SH-SY5Y (cell line): ENCODE measurements at regions not wholly inside any gene's neighbourhood (a gene's known extent, or its start where the extent isn't known, plus 50 kb on each side); places are given as distances from the start of the nearest gene placed in this dataset.

Experiments used
- GATA2 ChIP-seq: IDR thresholded peaks from 2 replicates; pipeline ENCODE4 v1.6.1; 2011; ENCODE audit warnings: mild to moderate bottlenecking, low read depth, low read length
- GATA3 ChIP-seq: IDR thresholded peaks from 2 replicates; pipeline ENCODE4 v1.6.1; 2011; ENCODE audit warnings: low read depth, mild to moderate bottlenecking, low read length, moderate library complexity

DNA sequence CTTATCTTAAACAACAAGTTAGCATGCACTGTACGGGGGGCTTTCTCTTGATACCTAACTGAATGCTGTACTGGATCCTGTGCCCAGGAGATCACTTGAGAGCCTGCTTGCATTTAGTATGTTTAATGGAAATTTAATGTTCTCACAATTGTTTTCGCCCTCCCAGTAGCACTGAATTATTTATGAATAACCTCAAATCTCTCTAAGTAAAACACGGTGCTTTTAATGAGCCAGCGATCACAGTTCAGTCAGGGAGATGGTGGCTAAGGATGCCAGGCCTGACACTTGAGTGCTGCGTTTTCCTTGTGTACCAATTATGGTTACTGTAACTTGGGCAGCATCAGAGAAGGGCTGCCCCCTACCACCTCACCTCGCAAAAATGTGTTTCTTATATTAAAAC, 115.5 kb upstream of the ADARB2 start:
- no peak for TF ChIP-seq GATA3
- TF ChIP-seq GATA2 = no peak
